Kidney (tissue), 13 donors: ENCODE measurements at regions not wholly inside any gene's neighbourhood (a gene's known extent, or its start where the extent isn't known, plus 50 kb on each side); places are given as distances from the start of the nearest gene placed in this dataset.
A peak's percentile ranks its signal among the peaks of the same experiment; 100 is the strongest.

Experiments
- DNase-seq, 5 donors: peaks; one replicate each; pipeline ENCODE4 v3.0.0-alpha.2; 2013 to 2020
- FAIRE-seq: peaks from 2 replicates; lab custom pipeline; 2012; peaks lifted over from hg19 to GRCh38; lab: Jason Lieb, UNC
- H3K27ac ChIP-seq, 2 donors: one replicate each; pipeline ENCODE4 v1.7.0; 2013; ENCODE audit warnings: low read depth in 2 of 2, low read length in 2 of 2, inconsistent platforms in 1 of 2
- H3K27me3 ChIP-seq: one replicate; pipeline ENCODE4 v1.7.1; 2013; ENCODE audit warnings: low read length, inconsistent platforms; ENCODE audit not compliant: control insufficient read depth, insufficient read depth
- H3K36me3 ChIP-seq, 3 donors: one replicate each; pipeline versions ENCODE4 v1.7.0 to v1.7.1; 2013; ENCODE audit warnings: low read length in 3 of 3, control low read depth in 1 of 3, inconsistent platforms in 1 of 3; ENCODE audit not compliant: insufficient read depth in 3 of 3, control insufficient read depth in 2 of 3
- H3K4me1 ChIP-seq, 3 donors: one replicate each; pipeline versions ENCODE4 v1.7.0 to v1.7.1; 2013; ENCODE audit warnings: low read length in 3 of 3, inconsistent platforms in 1 of 3, low read depth in 1 of 3; ENCODE audit not compliant: control insufficient read depth in 2 of 3, insufficient read depth in 2 of 3
- H3K4me3 ChIP-seq, 3 donors: one replicate each; pipeline versions ENCODE4 v1.7.0 to v1.8.1; 2013; ENCODE audit warnings: low read length in 3 of 3, control low read depth in 1 of 3, inconsistent platforms in 1 of 3
- H3K9ac ChIP-seq, 3 donors: one replicate each; pipeline versions ENCODE4 v1.7.0 to v1.7.1; 2013; ENCODE audit warnings: low read length in 3 of 3, control low read depth in 1 of 3, inconsistent platforms in 1 of 3
- H3K9me3 ChIP-seq, 3 donors: one replicate each; pipeline versions ENCODE4 v1.7.0 to v1.7.1; 2013; ENCODE audit warnings: low read length in 3 of 3, control low read depth in 1 of 3, inconsistent platforms in 1 of 3; ENCODE audit not compliant: control insufficient read depth in 2 of 3, insufficient read depth in 1 of 3
- intact Hi-C: fragments of 100-400 bp; cut with DNase I; formaldehyde crosslinking; loops from one replicate; pipeline ENCODE4 v1.11.1; 2022
- TF ChIP-seq, protein P1 (sequence below): IDR thresholded peaks from 3 replicates; pipeline ENCODE4 v1.5.1; 2012; ENCODE audit warnings: mild to moderate bottlenecking, moderate library complexity, borderline replicate concordance; ENCODE audit not compliant: insufficient read depth; ENCODE audit errors: extremely low read depth
- donor health status: control.
- donor health status: control.
- donor health status: control.
- donor health status: control.
- donor health status: control.
- donor health status: DM: yes; HTN: yes; CAD: no.
- donor health status: Normal renal cell carcinoma (clear cell type).

- intact Hi-C loops: no loop called here
- Histone ChIP-seq H3K36me3 (no peaks in the 10 kb centered on the region), H3K9me3 (no peaks in the 10 kb centered on the region), H3K4me3 (no peak overlapping the region), H3K27me3 (no peaks in the 10 kb centered on the region), H3K9ac (peak overlapping the region in 1 of 3 donors; percentile 15), H3K27ac (peak overlapping the region in 1 of 2 donors; percentile 45), H3K4me1 (peaks cover 3 to 17% (median 14%) of the 10 kb centered on the region in 3 donors)
- FAIRE-seq (no peak), DNase-seq (peak in 4 of 5 donors; percentile 47 to 68 (median 57))
- TF ChIP-seq, protein P1, sequence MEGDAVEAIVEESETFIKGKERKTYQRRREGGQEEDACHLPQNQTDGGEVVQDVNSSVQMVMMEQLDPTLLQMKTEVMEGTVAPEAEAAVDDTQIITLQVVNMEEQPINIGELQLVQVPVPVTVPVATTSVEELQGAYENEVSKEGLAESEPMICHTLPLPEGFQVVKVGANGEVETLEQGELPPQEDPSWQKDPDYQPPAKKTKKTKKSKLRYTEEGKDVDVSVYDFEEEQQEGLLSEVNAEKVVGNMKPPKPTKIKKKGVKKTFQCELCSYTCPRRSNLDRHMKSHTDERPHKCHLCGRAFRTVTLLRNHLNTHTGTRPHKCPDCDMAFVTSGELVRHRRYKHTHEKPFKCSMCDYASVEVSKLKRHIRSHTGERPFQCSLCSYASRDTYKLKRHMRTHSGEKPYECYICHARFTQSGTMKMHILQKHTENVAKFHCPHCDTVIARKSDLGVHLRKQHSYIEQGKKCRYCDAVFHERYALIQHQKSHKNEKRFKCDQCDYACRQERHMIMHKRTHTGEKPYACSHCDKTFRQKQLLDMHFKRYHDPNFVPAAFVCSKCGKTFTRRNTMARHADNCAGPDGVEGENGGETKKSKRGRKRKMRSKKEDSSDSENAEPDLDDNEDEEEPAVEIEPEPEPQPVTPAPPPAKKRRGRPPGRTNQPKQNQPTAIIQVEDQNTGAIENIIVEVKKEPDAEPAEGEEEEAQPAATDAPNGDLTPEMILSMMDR: no peak
These were observed 61.3 kb upstream of the HAAO start for GRCh38 chr2:42853549-42854206.

- DNase-seq (no peak), FAIRE-seq (no peak)
- TF ChIP-seq, protein P1: no peak
- intact Hi-C loops: no loop called here
- no peaks in the 10 kb centered on the region for H3K36me3 ChIP-seq
- H3K4me1 ChIP-seq: peaks cover 3 to 17% (median 14%) of the 10 kb centered on the region in 3 donors
- H3K27me3 ChIP-seq: no peaks in the 10 kb centered on the region
- H3K27ac ChIP-seq: no peak overlapping the region
- no peak overlapping the region for H3K4me3 ChIP-seq
- no peaks in the 10 kb centered on the region for H3K9me3 ChIP-seq
- no peak overlapping the region for H3K9ac ChIP-seq
These were observed 60.4 kb upstream of the HAAO start for GRCh38 chr2:42852798-42853197.

GRCh38 chr2:42851740-42852250, 59.4 kb upstream of the HAAO start:
- peaks cover 3 to 15% (median 14%) of the 10 kb centered on the region in 3 donors for H3K4me1 ChIP-seq
- H3K36me3 ChIP-seq: no peaks in the 10 kb centered on the region
- H3K27me3 ChIP-seq: no peaks in the 10 kb centered on the region
- no peak overlapping the region for H3K27ac ChIP-seq
- H3K9me3 ChIP-seq: no peaks in the 10 kb centered on the region
- intact Hi-C loops: no loop called here
- DNase-seq (no peak), FAIRE-seq (no peak)
- no peak overlapping the region for H3K9ac ChIP-seq
- TF ChIP-seq, protein P1: no peak
- no peak overlapping the region for H3K4me3 ChIP-seq
